HG02870 (cell line): ENCODE measurements at regions not wholly inside any gene's neighbourhood (a gene's known extent, or its start where the extent isn't known, plus 50 kb on each side); places are given as distances from the start of the nearest gene placed in this dataset.
A peak's percentile ranks its signal among the peaks of the same experiment; 100 is the strongest.
"Not testable (repeated sequence)": the region's sequence is repeated elsewhere in the genome, so short reads cannot be mapped to it uniquely, and the experiment has no call there.

Experiments used
- ATAC-seq: cut with Tn5 transposase; IDR thresholded peaks from one replicate; pipeline ENCODE4 v1.9.1; 2021; ENCODE audit warnings: mild to moderate bottlenecking, moderate library complexity; ENCODE audit not compliant: unreplicated experiment

DNA sequence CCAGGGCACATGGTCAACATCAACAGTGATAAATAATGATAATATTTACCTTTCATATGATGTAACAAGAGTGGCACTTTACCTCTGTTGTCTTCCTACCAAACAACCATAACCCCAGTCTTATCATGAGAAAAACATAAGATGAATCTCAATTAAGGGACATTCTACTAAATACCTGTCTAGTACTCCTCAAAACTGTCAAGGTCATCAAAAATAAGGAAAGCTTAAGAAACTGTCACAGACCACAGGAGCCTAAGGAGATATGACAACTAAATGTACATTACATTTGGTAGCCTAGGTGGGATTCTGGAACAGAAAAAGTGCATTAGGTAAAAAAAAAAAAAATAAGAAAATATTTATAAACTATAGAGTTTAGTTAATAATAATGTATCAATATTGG, 118.1 kb downstream of the CCDC34 start:
- no peak for ATAC-seq

GRCh38 chr11:27242591-27242990, 120.4 kb downstream of the CCDC34 start:
- ATAC-seq, result no peak

DNA sequence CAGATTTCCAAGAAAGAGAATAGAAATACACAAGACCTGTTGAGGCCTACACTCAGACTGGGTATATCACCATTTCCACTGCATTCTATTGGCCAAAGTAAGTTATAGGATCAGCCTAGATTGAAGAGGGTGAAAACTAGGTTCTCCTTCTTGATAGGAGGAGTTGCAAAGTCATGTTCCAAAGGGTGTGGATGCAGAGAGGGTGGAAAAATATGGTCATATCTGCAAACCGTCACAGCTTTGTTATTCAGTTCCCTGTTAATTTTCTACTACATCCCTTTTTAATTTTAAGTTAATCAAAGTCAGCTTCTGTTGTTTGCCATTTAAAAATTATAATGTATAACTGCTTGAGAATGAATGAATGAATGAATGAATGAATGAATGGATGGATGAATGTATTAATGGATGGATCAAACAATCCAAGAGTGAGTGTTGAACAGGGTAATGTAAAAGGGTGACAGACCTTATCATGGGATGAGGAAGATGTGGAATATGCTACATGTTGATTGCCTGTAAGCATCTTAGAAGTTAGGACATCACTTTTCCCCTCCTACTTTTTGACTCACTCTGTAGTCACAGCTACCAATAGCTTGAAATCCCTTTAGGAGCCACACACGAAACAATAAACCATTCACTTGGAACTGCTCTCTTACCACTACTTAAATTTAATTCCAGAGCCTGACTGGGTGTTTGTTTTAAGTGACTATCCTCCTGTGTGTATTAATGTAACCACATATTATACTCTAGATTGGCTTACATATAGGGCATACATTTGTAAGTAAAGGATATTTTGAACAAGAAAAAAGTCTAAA, 121.5 kb downstream of the CCDC34 start:
- ATAC-seq, result no peak

GRCh38 chr11:27239305-27239942, 123.6 kb downstream of the CCDC34 start:
- no peak for ATAC-seq

DNA sequence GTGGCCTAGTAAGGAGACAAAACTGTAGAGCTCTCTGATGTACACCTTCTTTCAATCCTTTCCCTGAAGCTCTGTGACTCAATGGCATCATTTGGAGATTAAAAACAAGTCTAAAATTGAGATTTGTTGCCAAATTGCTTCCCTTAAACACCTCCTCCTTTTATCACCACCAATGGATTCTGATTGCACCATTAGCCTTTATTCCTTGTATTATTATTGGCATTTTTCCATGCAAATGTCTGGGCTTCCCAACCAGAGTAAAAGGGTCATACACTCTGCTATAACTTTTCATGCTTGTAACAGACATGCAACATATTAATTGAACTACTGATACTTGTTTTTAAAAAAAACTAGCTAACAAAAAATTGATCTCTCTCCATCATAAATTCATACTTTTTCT, 124.2 kb downstream of the CCDC34 start:
- no peak for ATAC-seq

GRCh38 chr11:27237643-27238042, 125.4 kb downstream of the CCDC34 start:
- ATAC-seq, result no peak

DNA sequence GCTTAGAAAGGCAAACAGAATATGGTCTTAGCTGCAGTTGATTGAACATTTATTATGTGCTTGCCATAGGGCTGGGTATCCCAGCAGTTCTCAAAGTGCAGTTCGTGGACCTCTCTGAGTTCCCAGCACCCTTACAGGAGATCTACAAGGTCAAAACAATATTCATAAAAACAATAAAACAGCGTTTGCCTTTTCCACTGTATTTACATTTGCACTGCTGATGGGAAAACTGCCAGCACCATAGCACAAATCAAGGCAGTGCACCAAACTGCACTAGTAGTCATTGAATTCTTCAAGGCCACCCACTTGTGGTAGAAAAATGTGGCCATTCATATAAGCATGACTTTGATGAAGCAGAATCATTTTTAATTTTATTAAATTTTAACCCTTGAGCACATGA, 128.1 kb downstream of the CCDC34 start:
- ATAC-seq, result no peak

GRCh38 chr11:27234043-27234668, 128.9 kb downstream of the CCDC34 start:
- peak; percentile 93 for ATAC-seq

DNA sequence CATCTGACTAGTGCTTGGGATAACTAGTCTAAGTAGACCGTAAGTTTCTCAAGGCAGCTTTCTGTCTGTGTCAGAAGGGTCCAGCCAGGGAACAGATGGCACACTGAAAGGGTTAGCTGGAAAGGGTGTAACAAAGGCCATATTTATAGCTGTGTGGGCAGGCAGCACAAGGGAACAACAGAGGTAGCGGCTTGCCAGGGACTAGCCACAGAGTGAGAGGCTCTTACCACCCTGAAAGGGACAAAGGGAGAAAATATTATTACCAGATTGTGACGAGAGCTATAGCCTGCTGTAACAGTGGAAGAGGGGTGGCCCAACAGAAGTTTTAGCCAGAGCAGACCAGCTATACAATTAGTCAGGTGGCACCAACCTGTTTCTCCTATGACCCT, 129.4 kb downstream of the CCDC34 start:
- ATAC-seq, result peak; percentile 20

DNA sequence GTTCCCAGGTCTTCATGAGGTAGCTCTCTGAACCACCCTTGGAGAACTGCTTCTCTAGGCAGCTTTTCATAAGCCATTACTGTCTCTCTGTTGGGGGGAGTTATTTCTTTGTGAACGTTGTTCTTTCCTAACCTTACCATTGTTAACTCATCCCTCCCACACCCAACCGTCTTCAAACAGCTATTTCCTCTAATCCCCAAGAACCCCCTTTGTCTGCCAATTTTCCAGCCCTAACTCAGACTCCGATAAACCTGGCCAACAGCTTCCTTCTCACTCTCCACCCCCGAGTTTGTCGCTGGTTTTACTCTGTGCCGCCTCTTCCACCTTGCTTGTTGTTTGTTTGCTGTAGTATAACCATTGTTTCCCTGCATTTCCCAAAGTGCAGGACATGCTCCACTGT, 131.5 kb downstream of the CCDC34 start:
- ATAC-seq, result no peak

GRCh38 chr11:27230192-27230572, 132.8 kb downstream of the CCDC34 start:
- no peak for ATAC-seq

- ATAC-seq, result no peak
Measured at GRCh38 chr11:27229511-27230191, 133.4 kb downstream of the CCDC34 start.

- ATAC-seq, result no peak
Measured at GRCh38 chr11:27228906-27229290, 134.1 kb downstream of the CCDC34 start.

DNA sequence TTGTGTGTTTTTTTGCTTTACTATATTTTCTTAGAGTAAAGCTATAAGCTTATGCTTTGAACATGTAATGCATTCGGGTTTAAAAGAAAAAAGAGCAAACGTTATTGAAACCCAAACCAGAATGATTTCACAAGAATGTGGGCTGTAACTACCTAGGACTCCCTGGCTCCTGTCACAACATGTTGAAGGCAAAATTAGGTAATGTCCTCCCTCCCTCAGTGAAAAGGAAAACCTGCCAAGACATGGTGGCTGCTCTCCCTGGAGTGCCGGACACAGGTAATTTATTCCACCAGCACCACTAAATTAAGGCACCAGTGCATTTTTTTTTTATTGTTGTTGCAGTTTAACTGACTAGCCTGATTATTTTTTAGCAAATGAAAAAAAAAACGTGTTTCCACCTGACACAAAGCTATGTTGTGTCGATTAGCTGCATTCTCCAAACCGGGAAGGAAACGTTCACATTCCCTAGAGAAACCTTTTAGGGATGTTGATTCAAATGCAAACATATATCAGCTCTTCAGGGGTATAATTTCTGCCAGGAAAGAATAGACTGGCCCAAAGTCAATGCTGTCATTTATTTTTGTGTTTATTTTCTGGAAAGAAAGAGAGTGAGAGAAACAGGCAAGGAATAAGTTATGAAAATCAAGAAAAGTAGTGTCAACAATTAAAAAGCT, 134.6 kb downstream of the CCDC34 start:
- ATAC-seq, result no peak

DNA sequence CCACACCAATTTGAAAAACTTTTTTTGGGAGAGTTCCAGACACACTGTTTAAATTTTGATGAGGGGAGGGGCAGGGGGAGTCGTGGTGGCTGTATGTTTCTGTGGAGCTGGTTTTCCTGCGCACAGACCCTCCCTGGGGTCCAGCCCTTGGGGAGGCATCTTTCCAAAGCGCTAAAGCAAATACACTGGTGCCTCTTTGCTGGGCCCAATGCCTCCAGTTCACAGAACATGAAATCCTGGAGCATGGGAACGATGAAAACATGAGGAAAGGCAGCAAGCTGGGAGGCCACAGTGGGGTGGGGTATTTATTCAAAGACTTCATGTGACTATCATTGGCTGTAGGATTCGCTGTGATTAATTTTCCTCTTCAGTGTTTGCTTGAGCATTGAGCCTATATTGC, 135.3 kb downstream of the CCDC34 start:
- no peak for ATAC-seq

GRCh38 chr11:27219487-27220039, 143.5 kb downstream of the CCDC34 start:
- not testable (repeated sequence) for ATAC-seq

DNA sequence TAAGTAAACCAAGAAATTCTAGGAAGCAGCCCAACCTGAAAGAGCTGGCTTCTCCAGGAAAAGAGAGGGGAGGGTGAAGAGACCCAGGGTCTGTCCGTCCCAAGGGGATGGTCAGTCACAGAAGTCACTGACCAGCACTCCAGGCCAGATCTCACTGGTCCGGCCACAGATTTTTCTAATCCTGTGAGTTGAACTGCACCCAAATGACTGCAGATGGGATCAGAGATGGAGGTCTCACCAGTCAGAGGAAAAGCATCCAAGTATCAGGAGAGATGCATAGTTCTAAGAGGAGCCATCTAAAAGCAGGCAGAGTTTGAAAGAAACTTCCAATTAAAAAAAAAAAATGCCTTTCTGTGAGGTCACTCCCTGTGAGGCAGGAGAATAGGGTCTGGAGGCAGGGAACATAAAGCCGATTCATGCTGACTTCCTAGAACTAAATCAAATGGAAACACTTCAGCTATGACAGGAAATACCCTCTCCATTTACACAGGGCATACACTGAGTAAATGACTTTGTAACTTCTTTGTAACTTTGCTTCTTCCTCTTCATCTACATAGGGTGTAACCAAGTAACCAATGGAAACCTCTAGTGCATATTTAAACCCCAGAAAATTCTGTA, 144.5 kb downstream of the CCDC34 start:
- no peak for ATAC-seq

GRCh38 chr11:27217948-27218420, 145.0 kb downstream of the CCDC34 start:
- no peak for ATAC-seq

GRCh38 chr11:27217496-27217895, 145.5 kb downstream of the CCDC34 start:
- ATAC-seq, result no peak
